ENCODE measurements at regions not wholly inside any gene's neighbourhood (a gene's known extent, or its start where the extent isn't known, plus 50 kb on each side); places are given as distances from the start of the nearest gene placed in this dataset.

GRCh38 chr11:45378516-45378915, 92.4 kb upstream of the SYT13 start:
- TF ChIP-seq CTCF (IDR thresholded peaks at IDR 0.05) (no peak), POLR2AphosphoS5 (IDR thresholded peaks at IDR 0.05) (no peak), POLR2A (IDR thresholded peaks at IDR 0.05) (no peak)

All from gastroesophageal sphincter (tissue), 3 donors.